Neural progenitor cell (in vitro differentiated cells): ENCODE measurements at regions not wholly inside any gene's neighbourhood (a gene's known extent, or its start where the extent isn't known, plus 50 kb on each side); places are given as distances from the start of the nearest gene placed in this dataset.

Experiments used
- EZH2 ChIP-seq: fragments of 200-600 bp; sonication (generic); IDR thresholded peaks from 2 replicates; pipeline ENCODE4 v1.6.1; 2017; ENCODE audit warnings: antibody characterized with exemption, mild to moderate bottlenecking, moderate library complexity
- EZH2phosphoT487 ChIP-seq: fragments of 200-600 bp; sonication (generic); IDR thresholded peaks from 2 replicates; pipeline ENCODE4 v1.6.1; 2017; ENCODE audit warnings: antibody characterized with exemption
- TF ChIP-seq, protein P1 (sequence below): fragments of 200-600 bp; sonication (generic); IDR thresholded peaks from 2 replicates; pipeline ENCODE4 v1.5.1; 2017; ENCODE audit warnings: antibody characterized with exemption, mild to moderate bottlenecking

DNA sequence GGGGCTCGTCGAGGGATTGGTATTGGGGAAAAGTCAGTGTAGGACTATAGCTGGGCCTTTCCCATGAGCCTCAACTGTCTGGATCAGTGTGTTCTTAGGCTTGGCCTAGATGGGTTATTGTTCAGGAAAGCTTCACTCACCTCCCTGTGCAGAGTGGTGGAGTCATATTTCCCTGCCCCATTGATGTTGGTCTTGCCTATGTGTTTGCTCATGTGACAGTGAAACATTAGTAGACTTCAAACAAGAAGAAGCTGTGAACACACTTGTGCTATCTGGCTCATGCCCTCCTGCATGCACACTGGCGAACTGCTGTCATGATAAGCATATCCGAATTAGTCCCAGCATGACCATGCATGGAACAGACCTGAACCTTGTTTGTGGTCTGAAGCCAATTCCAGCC, 171.1 kb downstream of the DHX35 start:
- TF ChIP-seq, protein P1, sequence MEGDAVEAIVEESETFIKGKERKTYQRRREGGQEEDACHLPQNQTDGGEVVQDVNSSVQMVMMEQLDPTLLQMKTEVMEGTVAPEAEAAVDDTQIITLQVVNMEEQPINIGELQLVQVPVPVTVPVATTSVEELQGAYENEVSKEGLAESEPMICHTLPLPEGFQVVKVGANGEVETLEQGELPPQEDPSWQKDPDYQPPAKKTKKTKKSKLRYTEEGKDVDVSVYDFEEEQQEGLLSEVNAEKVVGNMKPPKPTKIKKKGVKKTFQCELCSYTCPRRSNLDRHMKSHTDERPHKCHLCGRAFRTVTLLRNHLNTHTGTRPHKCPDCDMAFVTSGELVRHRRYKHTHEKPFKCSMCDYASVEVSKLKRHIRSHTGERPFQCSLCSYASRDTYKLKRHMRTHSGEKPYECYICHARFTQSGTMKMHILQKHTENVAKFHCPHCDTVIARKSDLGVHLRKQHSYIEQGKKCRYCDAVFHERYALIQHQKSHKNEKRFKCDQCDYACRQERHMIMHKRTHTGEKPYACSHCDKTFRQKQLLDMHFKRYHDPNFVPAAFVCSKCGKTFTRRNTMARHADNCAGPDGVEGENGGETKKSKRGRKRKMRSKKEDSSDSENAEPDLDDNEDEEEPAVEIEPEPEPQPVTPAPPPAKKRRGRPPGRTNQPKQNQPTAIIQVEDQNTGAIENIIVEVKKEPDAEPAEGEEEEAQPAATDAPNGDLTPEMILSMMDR, result no peak
- no peak for TF ChIP-seq EZH2
- no peak for TF ChIP-seq EZH2phosphoT487
